SK-N-SH (cell line): ENCODE measurements at regions not wholly inside any gene's neighbourhood (a gene's known extent, or its start where the extent isn't known, plus 50 kb on each side); places are given as distances from the start of the nearest gene placed in this dataset.

Experiments used
- CTCF ChIP-seq: fragments of 200-600 bp; sonication (generic); IDR thresholded peaks from 2 replicates; pipeline ENCODE4 v1.6.1; 2017; ENCODE audit warnings: antibody characterized with exemption, mild to moderate bottlenecking, moderate library complexity
- RCOR1 ChIP-seq: fragments of 150-350 bp; IDR thresholded peaks from 2 replicates; pipeline ENCODE4 v1.6.1; 2017; ENCODE audit warnings: antibody characterized with exemption, low read length
- REST ChIP-seq: IDR thresholded peaks from 2 replicates; pipeline ENCODE4 v1.6.1; 2012; ENCODE audit warnings: mild to moderate bottlenecking, low read depth, low read length, moderate library complexity
- TCF12 ChIP-seq: IDR thresholded peaks from 2 replicates; pipeline ENCODE4 v1.4.0; 2012

- no peak for TF ChIP-seq RCOR1
- no peak for TF ChIP-seq TCF12
- TF ChIP-seq CTCF: no peak
- TF ChIP-seq REST: no peak
These were observed 110.9 kb upstream of the ENPEP start for GRCh38 chr4:110364911-110365520.
